ENCODE measurements at regions not wholly inside any gene's neighbourhood (a gene's known extent, or its start where the extent isn't known, plus 50 kb on each side); places are given as distances from the start of the nearest gene placed in this dataset.
A peak's percentile ranks its signal among the peaks of the same experiment; 100 is the strongest.

DNA sequence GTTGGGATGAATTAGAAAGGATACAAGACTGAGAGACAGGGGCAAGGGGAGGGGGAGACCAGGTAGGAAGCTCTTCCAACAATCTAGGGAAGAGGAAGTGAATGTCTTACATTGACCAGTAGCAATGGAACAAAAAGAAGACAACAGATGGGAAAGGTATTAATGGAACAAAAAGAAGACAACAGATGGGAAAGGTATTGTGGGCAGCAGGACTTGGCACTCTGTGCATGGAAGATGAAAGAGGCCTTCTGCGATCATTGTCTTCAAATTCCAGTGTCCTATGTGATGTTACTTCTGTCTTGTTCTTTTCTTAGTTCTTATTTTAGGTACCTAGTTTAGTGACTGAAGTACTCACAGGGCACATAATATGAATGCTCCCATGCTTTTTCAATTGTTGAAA is 161.8 kb downstream of the PALM2AKAP2 start:
- no peak for DNase-seq (ENCODE audit: low read depth)

- no peak for DNase-seq (ENCODE audit: low read depth)
These were observed 165.6 kb downstream of the PALM2AKAP2 start for GRCh38 chr9:109945573-109945972.

GRCh38 chr9:109948453-109948852 is 168.5 kb downstream of the PALM2AKAP2 start:
- no peak for DNase-seq (ENCODE audit: low read depth)

DNA sequence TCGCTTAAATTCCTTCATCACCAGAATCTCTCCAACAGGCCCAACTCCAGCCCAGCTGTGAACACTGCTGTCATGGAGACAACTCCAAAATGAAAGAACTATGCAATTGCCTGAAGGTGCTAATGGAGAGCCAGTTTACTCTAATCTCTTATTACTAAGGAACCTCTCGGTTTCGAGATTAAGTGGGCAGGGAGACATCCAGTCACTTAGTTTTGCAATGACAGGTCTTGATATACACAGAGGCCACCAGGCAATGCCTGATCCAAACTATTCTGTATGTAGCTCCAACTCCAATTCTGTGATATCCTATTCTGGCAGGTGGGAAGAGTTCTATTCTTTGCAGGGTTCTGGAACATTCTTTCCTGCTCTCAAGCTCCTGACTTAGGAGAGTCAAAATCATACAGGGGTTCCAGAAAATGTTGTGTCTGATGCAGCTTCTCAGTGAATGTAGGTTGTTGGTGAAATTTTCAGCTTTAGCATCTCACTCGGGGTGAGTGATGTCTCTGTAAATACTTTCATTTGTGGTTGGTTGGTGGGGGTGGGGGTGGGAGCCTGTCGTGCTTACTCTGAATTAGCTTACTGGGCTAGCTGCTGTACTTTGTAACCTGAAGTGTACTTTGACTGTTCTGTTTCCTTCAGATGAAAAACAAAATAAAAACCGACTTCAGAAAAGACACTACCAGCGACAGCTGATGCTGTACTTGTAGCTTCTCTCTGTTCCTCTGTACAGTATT is 170.9 kb downstream of the PALM2AKAP2 start:
- DNase-seq (ENCODE audit: low read depth), result no peak

GRCh38 chr9:109953300-109953699 is 173.3 kb downstream of the PALM2AKAP2 start:
- no peak for DNase-seq (ENCODE audit: low read depth)

- DNase-seq (ENCODE audit: low read depth), result no peak
These were observed 174.0 kb downstream of the PALM2AKAP2 start for GRCh38 chr9:109953813-109954497.

GRCh38 chr9:109956717-109957440 is 176.9 kb downstream of the PALM2AKAP2 start:
- DNase-seq (ENCODE audit: low read depth), result no peak

DNA sequence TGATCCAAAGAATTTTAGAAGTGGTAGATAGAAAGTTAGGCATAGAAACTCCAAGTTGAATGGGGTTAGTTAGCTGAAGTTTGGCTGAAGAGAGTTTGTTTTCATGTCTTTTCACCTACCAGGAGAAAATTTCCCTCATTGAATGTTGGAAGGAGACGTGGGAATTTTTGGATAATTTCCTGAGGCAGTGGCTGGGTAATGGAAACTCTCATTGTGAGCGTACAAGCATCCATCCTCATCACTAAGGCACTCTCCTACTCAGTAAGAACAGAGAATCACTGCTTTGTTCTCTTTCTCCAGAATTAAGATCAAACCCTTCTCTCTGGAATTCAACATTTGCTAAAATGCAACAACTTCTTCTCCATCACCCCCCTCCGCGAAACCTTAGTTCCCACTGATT is 179.7 kb downstream of the PALM2AKAP2 start:
- DNase-seq (ENCODE audit: low read depth), result no peak

GRCh38 chr9:109961626-109962025 is 181.6 kb downstream of the PALM2AKAP2 start:
- DNase-seq (ENCODE audit: low read depth), result no peak

GRCh38 chr9:109962215-109962614 is 182.2 kb downstream of the PALM2AKAP2 start:
- DNase-seq (ENCODE audit: low read depth), result no peak

DNA sequence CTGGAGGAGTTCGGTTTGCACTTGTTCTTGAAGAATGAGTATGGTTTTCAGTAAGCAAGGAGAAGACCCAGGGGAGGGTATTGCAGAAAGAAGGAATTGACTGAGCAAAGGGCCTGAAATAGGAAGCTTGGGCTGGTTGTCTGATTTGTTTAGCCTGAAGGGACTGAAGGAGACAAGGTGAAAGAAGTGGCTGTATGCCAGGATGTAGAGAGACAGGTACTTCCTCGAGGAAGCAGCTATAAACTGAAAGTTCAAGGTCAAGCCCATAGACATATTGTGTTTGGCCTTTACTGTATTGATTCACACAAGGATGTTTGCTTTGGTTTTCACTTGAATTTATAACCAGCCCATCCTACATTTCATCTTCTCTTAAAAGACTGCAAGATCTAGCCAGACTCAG is 183.1 kb downstream of the PALM2AKAP2 start:
- DNase-seq (ENCODE audit: low read depth), result no peak

GRCh38 chr9:109966643-109967368 is 186.8 kb downstream of the PALM2AKAP2 start:
- DNase-seq (ENCODE audit: low read depth), result no peak

GRCh38 chr9:109967651-109968642 is 187.9 kb downstream of the PALM2AKAP2 start:
- DNase-seq (ENCODE audit: low read depth), result no peak

DNA sequence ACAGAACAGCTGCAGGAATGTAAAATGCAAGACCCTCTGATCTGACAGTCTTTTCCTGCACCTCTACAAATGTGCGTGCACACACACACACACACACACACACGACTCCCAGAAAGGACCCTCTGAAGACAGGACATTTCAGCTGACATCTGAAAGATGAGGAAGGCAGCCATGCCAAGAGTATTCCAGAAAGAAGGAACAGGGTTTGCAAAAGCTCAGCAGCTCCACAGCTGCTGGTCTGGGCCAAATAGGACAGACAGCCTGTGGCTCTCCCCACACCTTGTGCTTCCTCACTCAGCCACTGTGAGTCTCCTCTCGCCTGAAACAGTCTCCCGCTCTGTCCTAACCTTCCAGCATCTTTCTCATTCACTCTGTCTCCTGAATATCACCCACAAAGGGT is 189.0 kb downstream of the PALM2AKAP2 start:
- DNase-seq (ENCODE audit: low read depth), result peak; percentile 39

- no peak for DNase-seq (ENCODE audit: low read depth)
These were observed 189.7 kb downstream of the PALM2AKAP2 start for GRCh38 chr9:109969573-109970237.

DNA sequence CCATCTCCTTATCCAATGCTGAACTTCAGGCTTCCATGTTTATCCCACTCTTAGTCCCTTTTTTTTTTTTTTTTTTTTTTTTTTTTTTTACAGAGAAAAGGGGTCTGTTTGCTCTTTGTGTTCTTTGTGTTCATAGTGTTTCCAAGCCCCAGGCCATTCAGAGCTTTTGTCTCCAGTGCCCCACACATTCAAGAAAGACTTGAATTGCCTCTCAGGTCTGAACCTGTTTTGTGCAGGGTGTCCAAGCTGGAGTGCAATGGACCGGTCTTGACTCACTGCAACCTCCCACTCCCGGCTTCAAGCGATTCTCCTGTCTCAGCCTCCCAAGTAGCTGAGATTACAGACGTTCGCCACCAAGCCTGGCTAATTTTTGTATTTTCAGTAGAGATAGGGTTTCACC is 191.2 kb downstream of the PALM2AKAP2 start:
- DNase-seq (ENCODE audit: low read depth), result no peak

DNA sequence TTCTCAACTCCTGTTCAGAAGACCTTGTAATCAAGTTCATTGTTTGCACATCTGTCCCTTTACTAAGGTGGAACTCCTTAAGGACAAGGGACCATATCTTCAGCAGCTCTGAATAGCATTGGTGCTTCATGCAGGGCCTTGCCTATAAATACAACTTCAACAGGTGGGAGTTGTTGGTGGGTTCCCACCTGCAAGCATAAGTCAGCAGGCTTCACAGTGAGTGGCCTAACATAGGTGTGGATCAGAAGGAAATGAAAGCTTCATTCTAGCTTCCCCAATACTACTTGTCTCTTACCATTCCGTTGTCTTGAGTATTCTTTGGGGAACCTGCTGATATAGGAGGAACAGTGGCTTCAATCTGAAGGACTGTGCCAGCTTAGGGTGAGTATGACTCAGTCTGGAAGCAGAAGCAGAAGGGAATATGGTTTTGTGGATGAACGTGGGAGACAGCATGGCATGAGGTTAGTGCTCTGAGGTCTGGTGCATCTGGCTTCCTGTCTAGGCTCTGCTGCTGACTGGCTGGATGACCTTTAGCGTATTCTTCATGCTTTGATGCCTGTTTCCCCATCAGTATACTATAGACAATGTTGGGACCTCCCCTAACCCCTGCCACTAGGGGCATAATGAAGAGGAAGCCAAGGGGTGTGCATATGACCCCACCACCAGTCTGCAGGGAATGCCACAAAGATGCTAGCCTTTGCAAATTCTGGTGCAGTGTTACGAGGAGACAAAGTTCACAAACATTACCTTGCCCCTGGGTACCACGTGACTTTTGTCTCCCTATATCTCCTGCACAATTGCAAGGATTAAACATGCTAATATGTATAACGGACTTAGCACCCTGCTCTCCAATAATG is 192.3 kb downstream of the PALM2AKAP2 start:
- DNase-seq (ENCODE audit: low read depth), result peak; percentile 56

GRCh38 chr9:109973336-109973735 is 193.3 kb downstream of the PALM2AKAP2 start:
- DNase-seq (ENCODE audit: low read depth), result no peak
